ENCODE measurements at regions not wholly inside any gene's neighbourhood (a gene's known extent, or its start where the extent isn't known, plus 50 kb on each side); places are given as distances from the start of the nearest gene placed in this dataset.

- H3K27me3 ChIP-seq = no peaks in the 10 kb centered on the region
- no peaks in the 10 kb centered on the region for H3K36me3 ChIP-seq
- DNase-seq (ENCODE audit: extremely low spot score in 2 of 2) = no peak
- intact Hi-C loops (cut with DNase I) = no loop called here
- peaks cover 2% of the 10 kb centered on the region for H3K4me1 ChIP-seq
- no peak overlapping the region for H3K4me3 ChIP-seq
- no peaks in the 10 kb centered on the region for H3K9me3 ChIP-seq
- TF ChIP-seq POLR2AphosphoS5 (IDR thresholded peaks at IDR 0.05; ENCODE audit: insufficient read depth in 1 of 2, low read depth in 1 of 2) (no peak), POLR2A (IDR thresholded peaks at IDR 0.05) (no peak), CTCF (IDR thresholded peaks at IDR 0.05) (no peak)
- H3K27ac ChIP-seq = no peak overlapping the region
Observed at GRCh38 chr12:46499226-46499625, 126.7 kb upstream of the SLC38A2 start.

- peaks cover 17% of the 10 kb centered on the region for H3K4me1 ChIP-seq
- H3K9me3 ChIP-seq = no peaks in the 10 kb centered on the region
- TF ChIP-seq POLR2AphosphoS5 (IDR thresholded peaks at IDR 0.05; ENCODE audit: insufficient read depth in 1 of 2, low read depth in 1 of 2) = no peak
- TF ChIP-seq POLR2A (IDR thresholded peaks at IDR 0.05) = no peak
- TF ChIP-seq CTCF (IDR thresholded peaks at IDR 0.05) = no peak
- H3K4me3 ChIP-seq = no peak overlapping the region
- intact Hi-C loops (cut with DNase I) = no loop called here
- DNase-seq (ENCODE audit: extremely low spot score in 2 of 2) = no peak
- H3K27ac ChIP-seq = no peak overlapping the region
- H3K36me3 ChIP-seq = no peaks in the 10 kb centered on the region
- H3K27me3 ChIP-seq = no peaks in the 10 kb centered on the region
Observed at GRCh38 chr12:46497739-46498138, 125.2 kb upstream of the SLC38A2 start.

- intact Hi-C loops (cut with DNase I) = no loop called here
- no peak for TF ChIP-seq POLR2A (IDR thresholded peaks at IDR 0.05)
- no peak for TF ChIP-seq POLR2AphosphoS5 (IDR thresholded peaks at IDR 0.05; ENCODE audit: insufficient read depth in 1 of 2, low read depth in 1 of 2)
- TF ChIP-seq CTCF (IDR thresholded peaks at IDR 0.05) = no peak
- H3K4me1 ChIP-seq = peaks cover 37% of the 10 kb centered on the region
Observed at GRCh38 chr12:46494424-46494823, 121.9 kb upstream of the SLC38A2 start.

GRCh38 chr12:46493834-46494181 is 121.2 kb upstream of the SLC38A2 start:
- intact Hi-C loops (cut with DNase I) = no loop called here
- no peak for DNase-seq (ENCODE audit: extremely low spot score in 2 of 2)
- Histone ChIP-seq H3K36me3 (no peaks in the 10 kb centered on the region), H3K27me3 (no peaks in the 10 kb centered on the region), H3K4me3 (no peak overlapping the region), H3K27ac (peak overlapping the region; percentile 28), H3K9me3 (no peaks in the 10 kb centered on the region), H3K4me1 (peaks cover 37% of the 10 kb centered on the region)
- no peak for TF ChIP-seq POLR2A (IDR thresholded peaks at IDR 0.05)
- no peak for TF ChIP-seq POLR2AphosphoS5 (IDR thresholded peaks at IDR 0.05; ENCODE audit: insufficient read depth in 1 of 2, low read depth in 1 of 2)
- no peak for TF ChIP-seq CTCF (IDR thresholded peaks at IDR 0.05)

More at GRCh38 chr12:46494424-46494823, 121.9 kb upstream of the SLC38A2 start:
- Histone ChIP-seq H3K27me3 (no peaks in the 10 kb centered on the region), H3K36me3 (no peaks in the 10 kb centered on the region), H3K27ac (peak overlapping the region; percentile 28), H3K4me3 (no peak overlapping the region), H3K9me3 (no peaks in the 10 kb centered on the region)
- DNase-seq (ENCODE audit: extremely low spot score in 2 of 2) = no peak

GRCh38 chr12:46493150-46493833 is 120.7 kb upstream of the SLC38A2 start:
- intact Hi-C loops (cut with DNase I) = no loop called here
- TF ChIP-seq CTCF (IDR thresholded peaks at IDR 0.05) = no peak
- TF ChIP-seq POLR2A (IDR thresholded peaks at IDR 0.05) = no peak
- TF ChIP-seq POLR2AphosphoS5 (IDR thresholded peaks at IDR 0.05; ENCODE audit: insufficient read depth in 1 of 2, low read depth in 1 of 2) = no peak
- H3K27me3 ChIP-seq = no peaks in the 10 kb centered on the region
- H3K4me1 ChIP-seq = peaks cover 37% of the 10 kb centered on the region
- no peak for DNase-seq (ENCODE audit: extremely low spot score in 2 of 2)
- H3K36me3 ChIP-seq = no peaks in the 10 kb centered on the region
- no peaks in the 10 kb centered on the region for H3K9me3 ChIP-seq
- no peak overlapping the region for H3K4me3 ChIP-seq
- peak overlapping the region; percentile 2 for H3K27ac ChIP-seq

Measured in vagina (tissue), 2 donors.